Peyer's patch (tissue), 4 donors: ENCODE measurements at regions not wholly inside any gene's neighbourhood (a gene's known extent, or its start where the extent isn't known, plus 50 kb on each side); places are given as distances from the start of the nearest gene placed in this dataset.

Experiments used
- POLR2A ChIP-seq, 2 donors: fragments of 450-650 bp; IDR thresholded peaks; one replicate each; pipeline ENCODE4 v1.5.1; 2017; ENCODE audit warnings: antibody characterized with exemption in 2 of 2, mild to moderate bottlenecking in 2 of 2, moderate library complexity in 2 of 2
- TF ChIP-seq, protein P1 (sequence below), 6 experiments: fragments of 450-650 bp in 4 of 6; fragments of 200-600 bp in 2 of 6; sonication (generic) in 1 of 6; IDR thresholded peaks; one replicate each; pipeline ENCODE4 v1.5.1; 2017 to 2019; ENCODE audit warnings: antibody characterized with exemption in 6 of 6, mild to moderate bottlenecking in 3 of 6, moderate library complexity in 1 of 6

DNA sequence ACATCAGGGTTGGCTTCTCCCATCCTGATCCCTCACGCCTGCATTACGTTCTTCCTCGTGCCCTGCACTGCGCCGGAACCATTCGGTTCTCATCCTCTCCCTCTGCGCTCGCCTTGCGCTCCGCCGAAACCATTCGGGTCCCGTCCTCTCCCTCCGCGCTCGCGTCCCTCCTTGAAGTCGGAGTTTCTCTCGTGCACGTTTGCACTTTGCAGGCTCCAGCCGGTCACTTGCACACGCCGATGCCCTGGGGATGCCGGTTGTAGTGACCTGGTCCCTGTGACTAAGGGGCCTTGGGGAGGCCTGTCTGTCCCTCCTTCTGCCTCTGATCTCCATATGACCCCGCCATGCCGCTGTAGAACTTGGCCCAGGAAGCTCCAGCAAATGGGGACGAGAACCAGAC, 265.8 kb downstream of the TEX29 start:
- TF ChIP-seq, protein P1, sequence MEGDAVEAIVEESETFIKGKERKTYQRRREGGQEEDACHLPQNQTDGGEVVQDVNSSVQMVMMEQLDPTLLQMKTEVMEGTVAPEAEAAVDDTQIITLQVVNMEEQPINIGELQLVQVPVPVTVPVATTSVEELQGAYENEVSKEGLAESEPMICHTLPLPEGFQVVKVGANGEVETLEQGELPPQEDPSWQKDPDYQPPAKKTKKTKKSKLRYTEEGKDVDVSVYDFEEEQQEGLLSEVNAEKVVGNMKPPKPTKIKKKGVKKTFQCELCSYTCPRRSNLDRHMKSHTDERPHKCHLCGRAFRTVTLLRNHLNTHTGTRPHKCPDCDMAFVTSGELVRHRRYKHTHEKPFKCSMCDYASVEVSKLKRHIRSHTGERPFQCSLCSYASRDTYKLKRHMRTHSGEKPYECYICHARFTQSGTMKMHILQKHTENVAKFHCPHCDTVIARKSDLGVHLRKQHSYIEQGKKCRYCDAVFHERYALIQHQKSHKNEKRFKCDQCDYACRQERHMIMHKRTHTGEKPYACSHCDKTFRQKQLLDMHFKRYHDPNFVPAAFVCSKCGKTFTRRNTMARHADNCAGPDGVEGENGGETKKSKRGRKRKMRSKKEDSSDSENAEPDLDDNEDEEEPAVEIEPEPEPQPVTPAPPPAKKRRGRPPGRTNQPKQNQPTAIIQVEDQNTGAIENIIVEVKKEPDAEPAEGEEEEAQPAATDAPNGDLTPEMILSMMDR (IDR thresholded peaks at IDR 0.05): no peak
- no peak for TF ChIP-seq POLR2A (IDR thresholded peaks at IDR 0.05)
